PFSK-1 (cell line): ENCODE measurements at regions not wholly inside any gene's neighbourhood (a gene's known extent, or its start where the extent isn't known, plus 50 kb on each side); places are given as distances from the start of the nearest gene placed in this dataset.

Experiments
- POLR2AphosphoS5 ChIP-seq: IDR thresholded peaks from 2 replicates; pipeline ENCODE4 v1.6.1; 2012; ENCODE audit warnings: low read depth, mild to moderate bottlenecking, control low read depth, low read length, moderate library complexity
- REST ChIP-seq, 2 experiments: IDR thresholded peaks; 2 replicates each; pipeline versions ENCODE4 v1.6.1 to v1.8.0; 2011 to 2012; ENCODE audit warnings: low read depth in 2 of 2, low read length in 2 of 2, control low read depth in 1 of 2, inconsistent platforms in 1 of 2, mild to moderate bottlenecking in 1 of 2, moderate library complexity in 1 of 2; ENCODE audit not compliant: insufficient read depth in 1 of 2
- SIN3A ChIP-seq: IDR thresholded peaks from 2 replicates; pipeline ENCODE4 v1.6.1; 2012; ENCODE audit warnings: mild to moderate bottlenecking, low read length, moderate library complexity, borderline replicate concordance; ENCODE audit not compliant: insufficient read depth
- TAF1 ChIP-seq: IDR thresholded peaks from 2 replicates; pipeline ENCODE4 v1.6.1; 2012; ENCODE audit warnings: low read length, control low read depth, borderline replicate concordance; ENCODE audit not compliant: insufficient read depth

- TF ChIP-seq POLR2AphosphoS5 (no peak), TAF1 (no peak), SIN3A (no peak), REST (IDR thresholded peaks at IDR 0.05; ENCODE audit: insufficient read depth in 1 of 2, low read depth in 2 of 2, low read length in 2 of 2) (no peak)
These were observed 193.0 kb upstream of the DPYD start for GRCh38 chr1:98113811-98114210.
